ENCODE measurements at regions not wholly inside any gene's neighbourhood (a gene's known extent, or its start where the extent isn't known, plus 50 kb on each side); places are given as distances from the start of the nearest gene placed in this dataset.

- H3K4me1 ChIP-seq (ENCODE audit: insufficient read depth) = no peaks in the 10 kb centered on the region
- no peaks in the 10 kb centered on the region for H3K27me3 ChIP-seq
- 88 to 90% (median 90%) methylated on average over 2 of the region's 2 CpGs for WGBS, 3 donors
- no peak overlapping the region for H3K27ac ChIP-seq
- no peaks in the 10 kb centered on the region for H3K36me3 ChIP-seq
- no peak for DNase-seq
- intact Hi-C loops (cut with DNase I) = no loop called here
- TF ChIP-seq CTCF (IDR thresholded peaks at IDR 0.05) (no peak), EP300 (IDR thresholded peaks at IDR 0.05) (no peak), POLR2A (IDR thresholded peaks at IDR 0.05) (no peak)
- H3K4me3 ChIP-seq = no peak overlapping the region
- H3K9me3 ChIP-seq = no peaks in the 10 kb centered on the region
These were observed 262.7 kb downstream of the JRKL start for GRCh38 chr11:96652516-96652915.

GRCh38 chr11:96655474-96655873, 265.7 kb downstream of the JRKL start:
- WGBS, 3 donors = 87 to 96% (median 93%) methylated on average over 2 of the region's 2 CpGs
- TF ChIP-seq CTCF (IDR thresholded peaks at IDR 0.05) = no peak
- no peak for TF ChIP-seq EP300 (IDR thresholded peaks at IDR 0.05)
- no peak for TF ChIP-seq POLR2A (IDR thresholded peaks at IDR 0.05)
- no peaks in the 10 kb centered on the region for H3K4me1 ChIP-seq (ENCODE audit: insufficient read depth)
- no peak overlapping the region for H3K27ac ChIP-seq
- intact Hi-C loops (cut with DNase I) = no loop called here
- H3K27me3 ChIP-seq = no peaks in the 10 kb centered on the region
- DNase-seq = no peak
- no peak overlapping the region for H3K4me3 ChIP-seq
- no peaks in the 10 kb centered on the region for H3K36me3 ChIP-seq
- H3K9me3 ChIP-seq = no peaks in the 10 kb centered on the region

- Histone ChIP-seq H3K36me3 (no peaks in the 10 kb centered on the region), H3K9me3 (no peaks in the 10 kb centered on the region), H3K27me3 (no peaks in the 10 kb centered on the region), H3K4me1 (ENCODE audit: insufficient read depth) (no peaks in the 10 kb centered on the region), H3K4me3 (no peak overlapping the region), H3K27ac (no peak overlapping the region)
- TF ChIP-seq EP300 (IDR thresholded peaks at IDR 0.05) (no peak), POLR2A (IDR thresholded peaks at IDR 0.05) (no peak), CTCF (IDR thresholded peaks at IDR 0.05) (no peak)
- 61 to 72% (median 69%) methylated on average over 5 of the region's 5 CpGs for WGBS, 3 donors
- DNase-seq = no peak
- intact Hi-C loops (cut with DNase I) = no loop called here
These were observed 268.6 kb downstream of the JRKL start for GRCh38 chr11:96658436-96658835.

- Histone ChIP-seq H3K27ac (no peak overlapping the region), H3K4me3 (no peak overlapping the region), H3K27me3 (no peaks in the 10 kb centered on the region), H3K4me1 (ENCODE audit: insufficient read depth) (no peaks in the 10 kb centered on the region), H3K36me3 (no peaks in the 10 kb centered on the region), H3K9me3 (no peaks in the 10 kb centered on the region)
- intact Hi-C loops (cut with DNase I) = no loop called here
- DNase-seq = no peak
- WGBS, 3 donors = 71 to 80% (median 77%) methylated on average over 2 of the region's 2 CpGs
- TF ChIP-seq POLR2A (IDR thresholded peaks at IDR 0.05) = no peak
- no peak for TF ChIP-seq CTCF (IDR thresholded peaks at IDR 0.05)
- TF ChIP-seq EP300 (IDR thresholded peaks at IDR 0.05) = no peak
These were observed 274.3 kb downstream of the JRKL start for GRCh38 chr11:96664110-96664509.
